Subcutaneous abdominal adipose tissue (tissue), 5 donors: ENCODE measurements at regions not wholly inside any gene's neighbourhood (a gene's known extent, or its start where the extent isn't known, plus 50 kb on each side); places are given as distances from the start of the nearest gene placed in this dataset.

ENCODE experiments used
- H3K27ac ChIP-seq: one replicate; pipeline ENCODE4 v1.7.0; 2013; ENCODE audit warnings: low read depth, mild to moderate bottlenecking, inconsistent platforms, low read length, moderate library complexity
- H3K27me3 ChIP-seq, 5 donors: one replicate each; pipeline ENCODE4 v1.7.0; 2013; ENCODE audit warnings: low read length in 5 of 5, inconsistent platforms in 1 of 5; ENCODE audit not compliant: control insufficient read depth in 5 of 5, insufficient read depth in 4 of 5
- H3K36me3 ChIP-seq, 5 donors: one replicate each; pipeline ENCODE4 v1.7.0; 2013; ENCODE audit warnings: low read length in 5 of 5; ENCODE audit not compliant: control insufficient read depth in 5 of 5, insufficient read depth in 5 of 5
- H3K4me1 ChIP-seq, 5 donors: one replicate each; pipeline ENCODE4 v1.7.0; 2013; ENCODE audit warnings: low read length in 5 of 5, mild to moderate bottlenecking in 3 of 5, moderate library complexity in 1 of 5; ENCODE audit not compliant: control insufficient read depth in 5 of 5, insufficient read depth in 5 of 5
- H3K4me3 ChIP-seq, 5 donors: one replicate each; pipeline ENCODE4 v1.7.0; 2013; ENCODE audit warnings: low read length in 5 of 5, low read depth in 1 of 5
- H3K9ac ChIP-seq, 5 donors: one replicate each; pipeline ENCODE4 v1.7.0; 2013; ENCODE audit warnings: low read length in 5 of 5, mild to moderate bottlenecking in 4 of 5, moderate library complexity in 3 of 5
- H3K9me3 ChIP-seq, 5 donors: one replicate each; pipeline ENCODE4 v1.7.0; 2013; ENCODE audit warnings: low read length in 5 of 5; ENCODE audit not compliant: control insufficient read depth in 5 of 5
- donor health status: healthy.
- donor health status: healthy.
- donor health status: healthy.
- donor health status: healthy.
- donor health status: healthy.

GRCh38 chr7:155868955-155869783 lies 56.9 kb upstream of the SHH start:
- Histone ChIP-seq H3K27ac (no peak overlapping the region), H3K36me3 (no peaks in the 10 kb centered on the region), H3K9me3 (peaks cover 0 to 7% (median 0%) of the 10 kb centered on the region in 5 donors), H3K9ac (no peak overlapping the region), H3K4me3 (no peak overlapping the region), H3K4me1 (no peaks in the 10 kb centered on the region), H3K27me3 (peaks cover 0 to 11% (median 3%) of the 10 kb centered on the region in 5 donors)

GRCh38 chr7:155867734-155868400 lies 55.6 kb upstream of the SHH start:
- peaks cover 0 to 8% (median 4%) of the 10 kb centered on the region in 5 donors for H3K27me3 ChIP-seq
- H3K27ac ChIP-seq: no peak overlapping the region
- no peaks in the 10 kb centered on the region for H3K36me3 ChIP-seq
- no peak overlapping the region for H3K9ac ChIP-seq
- no peak overlapping the region for H3K4me3 ChIP-seq
- peaks cover 0 to 7% (median 0%) of the 10 kb centered on the region in 5 donors for H3K9me3 ChIP-seq
- peaks cover 0 to under 1% (median 0%) of the 10 kb centered on the region in 5 donors for H3K4me1 ChIP-seq

- no peaks in the 10 kb centered on the region for H3K36me3 ChIP-seq
- peaks cover 0 to 4% (median 0%) of the 10 kb centered on the region in 5 donors for H3K4me1 ChIP-seq
- peaks cover 0 to 7% (median 0%) of the 10 kb centered on the region in 5 donors for H3K9me3 ChIP-seq
- no peak overlapping the region for H3K9ac ChIP-seq
- no peak overlapping the region for H3K4me3 ChIP-seq
- no peak overlapping the region for H3K27ac ChIP-seq
- H3K27me3 ChIP-seq: peaks cover 0 to 12% (median 4%) of the 10 kb centered on the region in 5 donors
Measured at GRCh38 chr7:155867280-155867679, 55.0 kb upstream of the SHH start.

GRCh38 chr7:155865830-155866525 lies 53.7 kb upstream of the SHH start:
- Histone ChIP-seq H3K27ac (no peak overlapping the region), H3K9ac (no peak overlapping the region), H3K4me3 (no peak overlapping the region), H3K4me1 (peaks cover 3 to 11% (median 7%) of the 10 kb centered on the region in 5 donors), H3K27me3 (peaks cover 0 to 12% (median 4%) of the 10 kb centered on the region in 5 donors), H3K9me3 (peaks cover 0 to 7% (median 0%) of the 10 kb centered on the region in 5 donors), H3K36me3 (no peaks in the 10 kb centered on the region)

- Histone ChIP-seq H3K9me3 (peaks cover 0 to 7% (median 0%) of the 10 kb centered on the region in 5 donors), H3K4me3 (no peak overlapping the region), H3K27me3 (peaks cover 0 to 12% (median under 1%) of the 10 kb centered on the region in 5 donors), H3K27ac (no peak overlapping the region), H3K4me1 (peaks cover 3 to 19% (median 14%) of the 10 kb centered on the region in 5 donors), H3K36me3 (no peaks in the 10 kb centered on the region), H3K9ac (no peak overlapping the region)
Measured at GRCh38 chr7:155864991-155865690, 52.9 kb upstream of the SHH start.

- no peak overlapping the region for H3K27ac ChIP-seq
- H3K9ac ChIP-seq: no peak overlapping the region
- H3K4me3 ChIP-seq: no peak overlapping the region
- H3K27me3 ChIP-seq: peaks cover 0 to 12% (median 0%) of the 10 kb centered on the region in 5 donors
- H3K4me1 ChIP-seq: peaks cover 3 to 19% (median 14%) of the 10 kb centered on the region in 5 donors
- no peaks in the 10 kb centered on the region for H3K36me3 ChIP-seq
- peaks cover 0 to 7% (median 0%) of the 10 kb centered on the region in 5 donors for H3K9me3 ChIP-seq
Measured at GRCh38 chr7:155864271-155864985, 52.2 kb upstream of the SHH start.

GRCh38 chr7:155863721-155864151 lies 51.5 kb upstream of the SHH start:
- peaks cover 0 to 1% (median 0%) of the 10 kb centered on the region in 5 donors for H3K9me3 ChIP-seq
- peaks cover 3 to 19% (median 14%) of the 10 kb centered on the region in 5 donors for H3K4me1 ChIP-seq
- H3K27ac ChIP-seq: no peak overlapping the region
- no peak overlapping the region for H3K4me3 ChIP-seq
- peaks cover 0 to 12% (median 0%) of the 10 kb centered on the region in 5 donors for H3K27me3 ChIP-seq
- H3K9ac ChIP-seq: no peak overlapping the region
- no peaks in the 10 kb centered on the region for H3K36me3 ChIP-seq

- H3K4me3 ChIP-seq: no peak overlapping the region
- peaks cover 0 to 14% (median 0%) of the 10 kb centered on the region in 5 donors for H3K27me3 ChIP-seq
- no peak overlapping the region for H3K27ac ChIP-seq
- peaks cover 5 to 19% (median 14%) of the 10 kb centered on the region in 5 donors for H3K4me1 ChIP-seq
- H3K9ac ChIP-seq: no peak overlapping the region
- no peaks in the 10 kb centered on the region for H3K36me3 ChIP-seq
- H3K9me3 ChIP-seq: no peaks in the 10 kb centered on the region
Measured at GRCh38 chr7:155862123-155862892, 50.0 kb upstream of the SHH start.
